ENCODE measurements at regions not wholly inside any gene's neighbourhood (a gene's known extent, or its start where the extent isn't known, plus 50 kb on each side); places are given as distances from the start of the nearest gene placed in this dataset.

GRCh38 chr10:9762966-9763656 lies 1254.6 kb upstream of the CELF2 start:
- no peak for DNase-seq (ENCODE audit: low spot score)

- DNase-seq (ENCODE audit: low spot score), result no peak
Measured at GRCh38 chr10:9766762-9767161, 1250.9 kb upstream of the CELF2 start.

- no peak for DNase-seq (ENCODE audit: low spot score)
Measured at GRCh38 chr10:9781666-9782065, 1236.0 kb upstream of the CELF2 start.

GRCh38 chr10:9786101-9786500 lies 1231.6 kb upstream of the CELF2 start:
- DNase-seq (ENCODE audit: low spot score), result no peak

GRCh38 chr10:9786576-9786975 lies 1231.1 kb upstream of the CELF2 start:
- no peak for DNase-seq (ENCODE audit: low spot score)

GRCh38 chr10:9789996-9790395 lies 1227.7 kb upstream of the CELF2 start:
- DNase-seq (ENCODE audit: low spot score), result no peak

GRCh38 chr10:9792181-9792580 lies 1225.5 kb upstream of the CELF2 start:
- no peak for DNase-seq (ENCODE audit: low spot score)

- no peak for DNase-seq (ENCODE audit: low spot score)
Measured at GRCh38 chr10:9796564-9796963, 1221.1 kb upstream of the CELF2 start.

GRCh38 chr10:9800011-9800410 lies 1217.7 kb upstream of the CELF2 start:
- DNase-seq (ENCODE audit: low spot score), result no peak

GRCh38 chr10:9800571-9800970 lies 1217.1 kb upstream of the CELF2 start:
- DNase-seq (ENCODE audit: low spot score), result no peak

- no peak for DNase-seq (ENCODE audit: low spot score)
Measured at GRCh38 chr10:9807846-9808245, 1209.8 kb upstream of the CELF2 start.

GRCh38 chr10:9811601-9812000 lies 1206.1 kb upstream of the CELF2 start:
- DNase-seq (ENCODE audit: low spot score), result no peak

- no peak for DNase-seq (ENCODE audit: low spot score)
Measured at GRCh38 chr10:9814285-9814864, 1203.3 kb upstream of the CELF2 start.

- DNase-seq (ENCODE audit: low spot score), result no peak
Measured at GRCh38 chr10:9819756-9820494, 1197.7 kb upstream of the CELF2 start.

- no peak for DNase-seq (ENCODE audit: low spot score)
Measured at GRCh38 chr10:9823268-9823930, 1194.3 kb upstream of the CELF2 start.

- no peak for DNase-seq (ENCODE audit: low spot score)
Measured at GRCh38 chr10:9824631-9825071, 1193.0 kb upstream of the CELF2 start.

GRCh38 chr10:9825491-9826018 lies 1192.1 kb upstream of the CELF2 start:
- no peak for DNase-seq (ENCODE audit: low spot score)

- no peak for DNase-seq (ENCODE audit: low spot score)
Measured at GRCh38 chr10:9828110-9828509, 1189.6 kb upstream of the CELF2 start.

- no peak for DNase-seq (ENCODE audit: low spot score)
Measured at GRCh38 chr10:9833942-9834341, 1183.7 kb upstream of the CELF2 start.

GRCh38 chr10:9834434-9834833 lies 1183.2 kb upstream of the CELF2 start:
- no peak for DNase-seq (ENCODE audit: low spot score)

GRCh38 chr10:9845075-9845474 lies 1172.6 kb upstream of the CELF2 start:
- DNase-seq (ENCODE audit: low spot score), result no peak

- DNase-seq (ENCODE audit: low spot score), result no peak
Measured at GRCh38 chr10:9848278-9848677, 1169.4 kb upstream of the CELF2 start.

GRCh38 chr10:9848981-9849380 lies 1168.7 kb upstream of the CELF2 start:
- no peak for DNase-seq (ENCODE audit: low spot score)

All from SW480 (cell line).